ENCODE measurements at regions not wholly inside any gene's neighbourhood (a gene's known extent, or its start where the extent isn't known, plus 50 kb on each side); places are given as distances from the start of the nearest gene placed in this dataset.
A peak's percentile ranks its signal among the peaks of the same experiment; 100 is the strongest.

- no peaks in the 10 kb centered on the region for H3K9me3 Mint-ChIP-seq (ENCODE audit: unreplicated experiment)
- no peak overlapping the region for H3K4me3 Mint-ChIP-seq (ENCODE audit: unreplicated experiment)
- peak; percentile 62 for DNase-seq (ENCODE audit: low spot score)
- H3K36me3 Mint-ChIP-seq (ENCODE audit: low read depth, unreplicated experiment) = no peaks in the 10 kb centered on the region
- H3K4me1 Mint-ChIP-seq (ENCODE audit: unreplicated experiment) = peaks cover 26% of the 10 kb centered on the region
- no peak for TF ChIP-seq CTCF (IDR thresholded peaks at IDR 0.05; ENCODE audit: unreplicated experiment)
- H3K27ac Mint-ChIP-seq (ENCODE audit: unreplicated experiment) = peak overlapping the region; percentile 67
- H3K27me3 Mint-ChIP-seq (ENCODE audit: unreplicated experiment) = no peaks in the 10 kb centered on the region
These were observed 733.0 kb upstream of the KIRREL3 start for GRCh38 chr11:127733552-127733951.

GRCh38 chr11:127726367-127726766, 725.8 kb upstream of the KIRREL3 start:
- Mint-ChIP-seq H3K27ac (ENCODE audit: unreplicated experiment) (no peak overlapping the region), H3K4me1 (ENCODE audit: unreplicated experiment) (peaks cover 6% of the 10 kb centered on the region), H3K9me3 (ENCODE audit: unreplicated experiment) (no peaks in the 10 kb centered on the region), H3K4me3 (ENCODE audit: unreplicated experiment) (no peak overlapping the region), H3K27me3 (ENCODE audit: unreplicated experiment) (no peaks in the 10 kb centered on the region), H3K36me3 (ENCODE audit: low read depth, unreplicated experiment) (no peaks in the 10 kb centered on the region)
- DNase-seq (ENCODE audit: low spot score) = no peak
- no peak for TF ChIP-seq CTCF (IDR thresholded peaks at IDR 0.05; ENCODE audit: unreplicated experiment)

GRCh38 chr11:127723714-127724113, 723.1 kb upstream of the KIRREL3 start:
- no peak for TF ChIP-seq CTCF (IDR thresholded peaks at IDR 0.05; ENCODE audit: unreplicated experiment)
- Mint-ChIP-seq H3K27me3 (ENCODE audit: unreplicated experiment) (no peaks in the 10 kb centered on the region), H3K4me3 (ENCODE audit: unreplicated experiment) (no peak overlapping the region), H3K9me3 (ENCODE audit: unreplicated experiment) (no peaks in the 10 kb centered on the region), H3K36me3 (ENCODE audit: low read depth, unreplicated experiment) (no peaks in the 10 kb centered on the region), H3K4me1 (ENCODE audit: unreplicated experiment) (peaks cover 6% of the 10 kb centered on the region), H3K27ac (ENCODE audit: unreplicated experiment) (no peak overlapping the region)
- DNase-seq (ENCODE audit: low spot score) = no peak

GRCh38 chr11:127713226-127713625, 712.7 kb upstream of the KIRREL3 start:
- DNase-seq (ENCODE audit: low spot score) = no peak
- H3K9me3 Mint-ChIP-seq (ENCODE audit: unreplicated experiment) = no peaks in the 10 kb centered on the region
- no peak overlapping the region for H3K4me3 Mint-ChIP-seq (ENCODE audit: unreplicated experiment)
- no peaks in the 10 kb centered on the region for H3K36me3 Mint-ChIP-seq (ENCODE audit: low read depth, unreplicated experiment)
- no peak for TF ChIP-seq CTCF (IDR thresholded peaks at IDR 0.05; ENCODE audit: unreplicated experiment)
- peaks cover 9% of the 10 kb centered on the region for H3K4me1 Mint-ChIP-seq (ENCODE audit: unreplicated experiment)
- H3K27ac Mint-ChIP-seq (ENCODE audit: unreplicated experiment) = no peak overlapping the region
- no peaks in the 10 kb centered on the region for H3K27me3 Mint-ChIP-seq (ENCODE audit: unreplicated experiment)

GRCh38 chr11:127711748-127712147, 711.2 kb upstream of the KIRREL3 start:
- Mint-ChIP-seq H3K27ac (ENCODE audit: unreplicated experiment) (no peak overlapping the region), H3K4me1 (ENCODE audit: unreplicated experiment) (peaks cover 9% of the 10 kb centered on the region), H3K9me3 (ENCODE audit: unreplicated experiment) (no peaks in the 10 kb centered on the region), H3K36me3 (ENCODE audit: low read depth, unreplicated experiment) (no peaks in the 10 kb centered on the region), H3K4me3 (ENCODE audit: unreplicated experiment) (no peak overlapping the region), H3K27me3 (ENCODE audit: unreplicated experiment) (no peaks in the 10 kb centered on the region)
- no peak for DNase-seq (ENCODE audit: low spot score)
- no peak for TF ChIP-seq CTCF (IDR thresholded peaks at IDR 0.05; ENCODE audit: unreplicated experiment)
